GM23338 (cell line): ENCODE measurements at regions not wholly inside any gene's neighbourhood (a gene's known extent, or its start where the extent isn't known, plus 50 kb on each side); places are given as distances from the start of the nearest gene placed in this dataset.

ENCODE experiments used
- ATAC-seq: fragments of 200-7000 bp; cut with Tn5 transposase; 3 replicates; pipeline ENCODE4 v1.9.1; 2020
- DNase-seq: peaks from one replicate; pipeline ENCODE4 v3.0.0-alpha.2; 2015; ENCODE audit warnings: low spot score
- H2AFZ ChIP-seq: fragments of 200-600 bp; sonication (generic); 2 replicates; pipeline ENCODE4 v1.8.0; 2016; ENCODE audit warnings: antibody characterized with exemption, mild to moderate bottlenecking, moderate library complexity
- H3F3A ChIP-seq: fragments of 200-600 bp; sonication (generic); replicated peaks from 2 replicates; pipeline ENCODE4 v1.8.0; 2017; ENCODE audit warnings: antibody characterized with exemption, mixed run types, low read depth
- H3K27ac ChIP-seq: fragments of 200-600 bp; sonication (generic); 2 replicates; pipeline ENCODE4 v1.6.1; 2016; ENCODE audit warnings: low read depth
- H3K27me3 ChIP-seq: fragments of 200-600 bp; sonication (generic); 2 replicates; pipeline ENCODE4 v1.8.0; 2016; ENCODE audit warnings: mild to moderate bottlenecking, mixed run types, moderate library complexity; ENCODE audit not compliant: insufficient read depth
- H3K36me3 ChIP-seq: fragments of 200-600 bp; sonication (generic); 2 replicates; pipeline ENCODE4 v1.8.0; 2016; ENCODE audit warnings: mild to moderate bottlenecking; ENCODE audit not compliant: insufficient read depth
- H3K4me1 ChIP-seq: fragments of 200-600 bp; sonication (generic); 2 replicates; pipeline ENCODE4 v1.8.0; 2016; ENCODE audit warnings: mild to moderate bottlenecking, moderate library complexity; ENCODE audit not compliant: insufficient read depth
- H3K4me2 ChIP-seq: fragments of 200-600 bp; sonication (generic); 2 replicates; pipeline ENCODE4 v1.7.1; 2017; ENCODE audit warnings: mixed run types
- H3K4me3 ChIP-seq: fragments of 200-600 bp; sonication (generic); 2 replicates; pipeline ENCODE4 v1.6.1; 2016; ENCODE audit warnings: mixed run types
- H3K79me2 ChIP-seq: fragments of 200-600 bp; sonication (generic); replicated peaks from 2 replicates; pipeline ENCODE4 v1.8.0; 2017; ENCODE audit warnings: mild to moderate bottlenecking; ENCODE audit not compliant: insufficient read depth
- H3K9me2 ChIP-seq: fragments of 200-600 bp; sonication (generic); 2 replicates; pipeline ENCODE4 v1.8.0; 2017; ENCODE audit not compliant: insufficient read depth
- H4K20me1 ChIP-seq: fragments of 200-600 bp; sonication (generic); replicated peaks from 2 replicates; pipeline ENCODE4 v1.8.0; 2017; ENCODE audit warnings: mild to moderate bottlenecking; ENCODE audit not compliant: insufficient read depth
- H3K27ac Mint-ChIP-seq: 2 replicates; pipeline ENCODE4 v1.8.0; 2020; ENCODE audit warnings: inconsistent platforms, mild to moderate bottlenecking, moderate library complexity, mixed read lengths
- H3K27me3 Mint-ChIP-seq: 3 replicates; pipeline ENCODE4 v1.8.0; 2022; ENCODE audit warnings: low read depth, mild to moderate bottlenecking, moderate library complexity, mixed read lengths, inconsistent platforms; ENCODE audit not compliant: insufficient read depth, poor library complexity
- H3K36me3 Mint-ChIP-seq: 3 replicates; pipeline ENCODE4 v1.8.0; 2021; ENCODE audit warnings: low read depth, mild to moderate bottlenecking, inconsistent platforms, moderate library complexity, mixed read lengths
- H3K4me1 Mint-ChIP-seq: 3 replicates; pipeline ENCODE4 v1.8.0; 2020; ENCODE audit warnings: mild to moderate bottlenecking, inconsistent platforms, mixed read lengths
- H3K4me3 Mint-ChIP-seq: 3 replicates; pipeline ENCODE4 v1.8.0; 2021; ENCODE audit warnings: moderate library complexity, mild to moderate bottlenecking, inconsistent platforms, mixed read lengths
- H3K9me3 Mint-ChIP-seq: 3 replicates; pipeline ENCODE4 v1.8.0; 2020; ENCODE audit warnings: moderate library complexity, mild to moderate bottlenecking, inconsistent platforms, mixed read lengths
- CREB1 ChIP-seq: fragments of 250-450 bp; sonication (Bioruptor Pico); IDR thresholded peaks from 2 replicates; pipeline ENCODE4 v1.5.0; 2020; ENCODE audit warnings: low read depth, mild to moderate bottlenecking, moderate library complexity
- CTCF ChIP-seq, 2 experiments: fragments of 200-600 bp in 1 of 2; sonication (generic) in 1 of 2; conservative IDR thresholded peaks; 2 replicates each; pipeline versions ENCODE4 v1.5.1 to v1.6.1; 2016 to 2017; ENCODE audit warnings: antibody characterized with exemption in 2 of 2, low read depth in 2 of 2, mild to moderate bottlenecking in 2 of 2, moderate library complexity in 1 of 2
- ETS1 ChIP-seq: IDR thresholded peaks from 2 replicates; pipeline ENCODE4 v1.6.1; 2016; ENCODE audit warnings: antibody characterized with exemption
- EZH2 ChIP-seq: fragments of 200-600 bp; sonication (generic); IDR thresholded peaks from one replicate; pipeline ENCODE4 v1.8.0; 2017; ENCODE audit warnings: antibody characterized with exemption, mild to moderate bottlenecking, low read depth; ENCODE audit not compliant: unreplicated experiment
- EZH2phosphoT487 ChIP-seq: fragments of 200-600 bp; sonication (generic); IDR thresholded peaks from one replicate; pipeline ENCODE4 v1.8.1; 2018; ENCODE audit warnings: antibody characterized with exemption; ENCODE audit not compliant: unreplicated experiment
- JUNB ChIP-seq: IDR thresholded peaks from one replicate; pipeline ENCODE4 v1.6.1; 2016; ENCODE audit warnings: antibody characterized with exemption; ENCODE audit not compliant: unreplicated experiment
- NANOG ChIP-seq: IDR thresholded peaks from 2 replicates; pipeline ENCODE4 v1.6.1; 2016; ENCODE audit warnings: antibody characterized with exemption, borderline replicate concordance
- POLR2AphosphoS5 ChIP-seq: IDR thresholded peaks from 2 replicates; pipeline ENCODE4 v1.6.1; 2016; ENCODE audit warnings: antibody characterized with exemption, low read depth
- REST ChIP-seq: IDR thresholded peaks from one replicate; pipeline ENCODE4 v1.6.1; 2018; ENCODE audit warnings: antibody characterized with exemption; ENCODE audit not compliant: unreplicated experiment
- STAT1 ChIP-seq: IDR thresholded peaks from one replicate; pipeline ENCODE4 v1.6.1; 2016; ENCODE audit warnings: antibody characterized with exemption; ENCODE audit not compliant: unreplicated experiment
- ZNF114 ChIP-seq: fragments of 250-450 bp; sonication (Bioruptor Pico); IDR thresholded peaks from 2 replicates; pipeline ENCODE4 v1.5.0; 2020; ENCODE audit warnings: mild to moderate bottlenecking, moderate library complexity
- ZNF331 ChIP-seq: fragments of 250-450 bp; sonication (Bioruptor Pico); IDR thresholded peaks from 2 replicates; pipeline ENCODE4 v1.5.0; 2020; ENCODE audit warnings: low read depth, mild to moderate bottlenecking, moderate library complexity
- ZNF462 ChIP-seq: fragments of 250-450 bp; sonication (Bioruptor Pico); IDR thresholded peaks from 2 replicates; pipeline ENCODE4 v1.5.0; 2020; ENCODE audit warnings: mild to moderate bottlenecking, moderate library complexity

- no peaks in the 10 kb centered on the region for H3K79me2 ChIP-seq
- DNase-seq (no peak), ATAC-seq (no peak)
- no peak overlapping the region for H2AFZ ChIP-seq
- no peaks in the 10 kb centered on the region for H3K36me3 ChIP-seq
- H3K27me3 Mint-ChIP-seq = no peaks in the 10 kb centered on the region
- H3K4me1 ChIP-seq = no peaks in the 10 kb centered on the region
- peaks cover 4% of the 10 kb centered on the region; the same call in 1 of the 2 replicates for H3K9me2 ChIP-seq
- no peaks in the 10 kb centered on the region for H4K20me1 ChIP-seq
- H3F3A ChIP-seq = no peaks in the 10 kb centered on the region
- no peak overlapping the region for H3K4me3 Mint-ChIP-seq
- no peaks in the 10 kb centered on the region for H3K4me1 Mint-ChIP-seq
- no peaks in the 10 kb centered on the region for H3K36me3 Mint-ChIP-seq
- H3K9me3 Mint-ChIP-seq = no peaks in the 10 kb centered on the region
- no peak overlapping the region for H3K4me3 ChIP-seq
- no peak for TF ChIP-seq ETS1
- no peak for TF ChIP-seq EZH2phosphoT487
- TF ChIP-seq ZNF114 = no peak
- no peak for TF ChIP-seq POLR2AphosphoS5
- no peak for TF ChIP-seq EZH2
- no peak for TF ChIP-seq ZNF331
- no peak for TF ChIP-seq ZNF462
- no peak for TF ChIP-seq JUNB
- TF ChIP-seq CREB1 (CRISPR knock-in tag) = no peak
- no peak for TF ChIP-seq NANOG
- TF ChIP-seq STAT1 = no peak
- TF ChIP-seq REST = no peak
- no peak for TF ChIP-seq CTCF (conservative IDR thresholded peaks at IDR 0.05; ENCODE audit: low read depth in 2 of 2)
- no peak overlapping the region for H3K27ac Mint-ChIP-seq
- H3K27me3 ChIP-seq = no peaks in the 10 kb centered on the region
- no peak overlapping the region for H3K27ac ChIP-seq
- H3K4me2 ChIP-seq = no peak overlapping the region
Observed at GRCh38 chr4:82136161-82136801, 237.5 kb downstream of the HNRNPD start.
